ENCODE measurements at regions not wholly inside any gene's neighbourhood (a gene's known extent, or its start where the extent isn't known, plus 50 kb on each side); places are given as distances from the start of the nearest gene placed in this dataset.

DNA sequence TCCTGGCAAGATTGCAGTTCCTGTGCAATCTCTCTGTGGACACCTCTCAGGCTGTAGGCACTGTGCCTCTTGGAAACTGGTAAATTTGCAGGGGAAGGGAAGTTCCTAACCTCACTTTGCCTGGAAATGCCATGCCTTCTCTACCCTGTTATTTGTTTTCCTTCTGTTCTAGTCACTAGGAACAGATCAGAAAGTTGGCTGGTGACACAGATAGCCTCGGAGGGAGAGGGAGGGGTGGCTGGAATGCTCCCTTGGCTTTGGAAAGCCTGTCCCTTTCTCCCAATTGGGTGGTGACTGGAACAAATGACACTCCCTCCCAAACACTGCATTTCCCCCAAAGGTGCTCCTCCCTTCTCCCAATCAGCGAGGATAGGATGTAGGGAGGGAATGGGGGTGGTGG, 131.5 kb upstream of the F13A1 start:
- no peak for DNase-seq
- Mint-ChIP-seq H3K4me3 (no peak overlapping the region), H3K4me1 (peaks cover 5% of the 10 kb centered on the region), H3K27ac (no peak overlapping the region), H3K27me3 (ENCODE audit: low read depth in 3 of 3) (peaks cover 0 to 2% (median 0%) of the 10 kb centered on the region in 3 donors), H3K36me3 (no peaks in the 10 kb centered on the region), H3K9me3 (peaks cover 0 to 2% (median 0%) of the 10 kb centered on the region in 7 donors)
- no peaks in the 10 kb centered on the region for H3K4me1 ChIP-seq (ENCODE audit: control insufficient read depth in 1 of 2, insufficient read depth in 2 of 2, low read length in 2 of 2)
- H2AFZ ChIP-seq (ENCODE audit: insufficient read depth, low read depth, low read length, poor library complexity, severe bottlenecking): peak overlapping the region; percentile 43
- TF ChIP-seq CTCF (IDR thresholded peaks at IDR 0.05): no peak
- H4K20me1 ChIP-seq (ENCODE audit: insufficient read depth, low read length): no peaks in the 10 kb centered on the region
- H3K79me2 ChIP-seq (ENCODE audit: insufficient read depth, low read length): no peaks in the 10 kb centered on the region
- no peak overlapping the region for H3K4me3 ChIP-seq (replicated peaks in 1 of 3; ENCODE audit: low read depth in 2 of 3, low read length in 3 of 3)
- no peaks in the 10 kb centered on the region for H3K36me3 ChIP-seq (replicated peaks in 1 of 2; ENCODE audit: control insufficient read depth in 1 of 2, insufficient read depth in 2 of 2, low read length in 2 of 2)
- intact Hi-C loops (cut with micrococcal nuclease): no loop called here
- no peak overlapping the region for H3K9ac ChIP-seq (ENCODE audit: insufficient read depth, low read length, poor library complexity, severe bottlenecking)
- no peaks in the 10 kb centered on the region for H3K27me3 ChIP-seq (ENCODE audit: control insufficient read depth in 2 of 2, insufficient read depth in 2 of 2, low read length in 2 of 2)
- H3K27ac ChIP-seq (ENCODE audit: low read depth in 1 of 2, low read length in 2 of 2): no peak overlapping the region
- no peak overlapping the region for H3K4me2 ChIP-seq (replicated peaks; ENCODE audit: extremely low read depth, low read length, poor library complexity, severe bottlenecking)
- WGBS (ENCODE audit: insufficient coverage): no CpG with 5 or more reads among the region's 2 CpGs
- H3K9me3 ChIP-seq (replicated peaks in 1 of 2; ENCODE audit: control insufficient read depth in 1 of 2, insufficient read depth in 1 of 2, low read length in 2 of 2): no peaks in the 10 kb centered on the region

GRCh38 chr6:6453186-6453585, 132.7 kb upstream of the F13A1 start:
- intact Hi-C loops (cut with micrococcal nuclease): no loop called here
- Histone ChIP-seq H3K36me3 (replicated peaks in 1 of 2; ENCODE audit: control insufficient read depth in 1 of 2, insufficient read depth in 2 of 2, low read length in 2 of 2) (no peaks in the 10 kb centered on the region), H3K27ac (ENCODE audit: low read depth in 1 of 2, low read length in 2 of 2) (no peak overlapping the region), H3K9ac (ENCODE audit: insufficient read depth, low read length, poor library complexity, severe bottlenecking) (no peak overlapping the region), H3K27me3 (ENCODE audit: control insufficient read depth in 2 of 2, insufficient read depth in 2 of 2, low read length in 2 of 2) (no peaks in the 10 kb centered on the region), H4K20me1 (ENCODE audit: insufficient read depth, low read length) (no peaks in the 10 kb centered on the region), H3K4me1 (ENCODE audit: control insufficient read depth in 1 of 2, insufficient read depth in 2 of 2, low read length in 2 of 2) (no peaks in the 10 kb centered on the region), H3K4me3 (replicated peaks in 1 of 3; ENCODE audit: low read depth in 2 of 3, low read length in 3 of 3) (no peak overlapping the region), H3K9me3 (replicated peaks in 1 of 2; ENCODE audit: control insufficient read depth in 1 of 2, insufficient read depth in 1 of 2, low read length in 2 of 2) (no peaks in the 10 kb centered on the region), H2AFZ (ENCODE audit: insufficient read depth, low read depth, low read length, poor library complexity, severe bottlenecking) (no peak overlapping the region), H3K4me2 (replicated peaks; ENCODE audit: extremely low read depth, low read length, poor library complexity, severe bottlenecking) (no peak overlapping the region), H3K79me2 (ENCODE audit: insufficient read depth, low read length) (no peaks in the 10 kb centered on the region)
- no peaks in the 10 kb centered on the region for H3K36me3 Mint-ChIP-seq
- H3K4me1 Mint-ChIP-seq: peaks cover 5% of the 10 kb centered on the region
- WGBS (ENCODE audit: insufficient coverage): no CpG with 5 or more reads among the region's 1 CpG
- H3K9me3 Mint-ChIP-seq: peaks cover 0 to 1% (median 0%) of the 10 kb centered on the region in 7 donors
- peaks cover 0 to 2% (median 0%) of the 10 kb centered on the region in 3 donors for H3K27me3 Mint-ChIP-seq (ENCODE audit: low read depth in 3 of 3)
- no peak overlapping the region for H3K4me3 Mint-ChIP-seq
- TF ChIP-seq CTCF (IDR thresholded peaks at IDR 0.05): no peak
- no peak for DNase-seq
- H3K27ac Mint-ChIP-seq: no peak overlapping the region

All from CD14-positive monocyte (primary cell).